GM23338 (cell line): ENCODE measurements at regions not wholly inside any gene's neighbourhood (a gene's known extent, or its start where the extent isn't known, plus 50 kb on each side); places are given as distances from the start of the nearest gene placed in this dataset.

Experiments
- ATAC-seq: fragments of 200-7000 bp; cut with Tn5 transposase; 3 replicates; pipeline ENCODE4 v1.9.1; 2020
- DNase-seq: peaks from one replicate; pipeline ENCODE4 v3.0.0-alpha.2; 2015; ENCODE audit warnings: low spot score
- H2AFZ ChIP-seq: fragments of 200-600 bp; sonication (generic); 2 replicates; pipeline ENCODE4 v1.8.0; 2016; ENCODE audit warnings: antibody characterized with exemption, mild to moderate bottlenecking, moderate library complexity
- H3F3A ChIP-seq: fragments of 200-600 bp; sonication (generic); replicated peaks from 2 replicates; pipeline ENCODE4 v1.8.0; 2017; ENCODE audit warnings: antibody characterized with exemption, mixed run types, low read depth
- H3K27ac ChIP-seq: fragments of 200-600 bp; sonication (generic); 2 replicates; pipeline ENCODE4 v1.6.1; 2016; ENCODE audit warnings: low read depth
- H3K27me3 ChIP-seq: fragments of 200-600 bp; sonication (generic); 2 replicates; pipeline ENCODE4 v1.8.0; 2016; ENCODE audit warnings: mild to moderate bottlenecking, mixed run types, moderate library complexity; ENCODE audit not compliant: insufficient read depth
- H3K36me3 ChIP-seq: fragments of 200-600 bp; sonication (generic); 2 replicates; pipeline ENCODE4 v1.8.0; 2016; ENCODE audit warnings: mild to moderate bottlenecking; ENCODE audit not compliant: insufficient read depth
- H3K4me1 ChIP-seq: fragments of 200-600 bp; sonication (generic); 2 replicates; pipeline ENCODE4 v1.8.0; 2016; ENCODE audit warnings: mild to moderate bottlenecking, moderate library complexity; ENCODE audit not compliant: insufficient read depth
- H3K4me2 ChIP-seq: fragments of 200-600 bp; sonication (generic); 2 replicates; pipeline ENCODE4 v1.7.1; 2017; ENCODE audit warnings: mixed run types
- H3K4me3 ChIP-seq: fragments of 200-600 bp; sonication (generic); 2 replicates; pipeline ENCODE4 v1.6.1; 2016; ENCODE audit warnings: mixed run types
- H3K79me2 ChIP-seq: fragments of 200-600 bp; sonication (generic); replicated peaks from 2 replicates; pipeline ENCODE4 v1.8.0; 2017; ENCODE audit warnings: mild to moderate bottlenecking; ENCODE audit not compliant: insufficient read depth
- H3K9me2 ChIP-seq: fragments of 200-600 bp; sonication (generic); 2 replicates; pipeline ENCODE4 v1.8.0; 2017; ENCODE audit not compliant: insufficient read depth
- H4K20me1 ChIP-seq: fragments of 200-600 bp; sonication (generic); replicated peaks from 2 replicates; pipeline ENCODE4 v1.8.0; 2017; ENCODE audit warnings: mild to moderate bottlenecking; ENCODE audit not compliant: insufficient read depth
- H3K27ac Mint-ChIP-seq: 2 replicates; pipeline ENCODE4 v1.8.0; 2020; ENCODE audit warnings: inconsistent platforms, mild to moderate bottlenecking, moderate library complexity, mixed read lengths
- H3K27me3 Mint-ChIP-seq: 3 replicates; pipeline ENCODE4 v1.8.0; 2022; ENCODE audit warnings: low read depth, mild to moderate bottlenecking, moderate library complexity, mixed read lengths, inconsistent platforms; ENCODE audit not compliant: insufficient read depth, poor library complexity
- H3K36me3 Mint-ChIP-seq: 3 replicates; pipeline ENCODE4 v1.8.0; 2021; ENCODE audit warnings: low read depth, mild to moderate bottlenecking, inconsistent platforms, moderate library complexity, mixed read lengths
- H3K4me1 Mint-ChIP-seq: 3 replicates; pipeline ENCODE4 v1.8.0; 2020; ENCODE audit warnings: mild to moderate bottlenecking, inconsistent platforms, mixed read lengths
- H3K4me3 Mint-ChIP-seq: 3 replicates; pipeline ENCODE4 v1.8.0; 2021; ENCODE audit warnings: moderate library complexity, mild to moderate bottlenecking, inconsistent platforms, mixed read lengths
- H3K9me3 Mint-ChIP-seq: 3 replicates; pipeline ENCODE4 v1.8.0; 2020; ENCODE audit warnings: moderate library complexity, mild to moderate bottlenecking, inconsistent platforms, mixed read lengths
- CREB1 ChIP-seq: fragments of 250-450 bp; sonication (Bioruptor Pico); IDR thresholded peaks from 2 replicates; pipeline ENCODE4 v1.5.0; 2020; ENCODE audit warnings: low read depth, mild to moderate bottlenecking, moderate library complexity
- CTCF ChIP-seq, 2 experiments: fragments of 200-600 bp in 1 of 2; sonication (generic) in 1 of 2; conservative IDR thresholded peaks; 2 replicates each; pipeline versions ENCODE4 v1.5.1 to v1.6.1; 2016 to 2017; ENCODE audit warnings: antibody characterized with exemption in 2 of 2, low read depth in 2 of 2, mild to moderate bottlenecking in 2 of 2, moderate library complexity in 1 of 2
- ETS1 ChIP-seq: IDR thresholded peaks from 2 replicates; pipeline ENCODE4 v1.6.1; 2016; ENCODE audit warnings: antibody characterized with exemption
- EZH2 ChIP-seq: fragments of 200-600 bp; sonication (generic); IDR thresholded peaks from one replicate; pipeline ENCODE4 v1.8.0; 2017; ENCODE audit warnings: antibody characterized with exemption, mild to moderate bottlenecking, low read depth; ENCODE audit not compliant: unreplicated experiment
- EZH2phosphoT487 ChIP-seq: fragments of 200-600 bp; sonication (generic); IDR thresholded peaks from one replicate; pipeline ENCODE4 v1.8.1; 2018; ENCODE audit warnings: antibody characterized with exemption; ENCODE audit not compliant: unreplicated experiment
- JUNB ChIP-seq: IDR thresholded peaks from one replicate; pipeline ENCODE4 v1.6.1; 2016; ENCODE audit warnings: antibody characterized with exemption; ENCODE audit not compliant: unreplicated experiment
- NANOG ChIP-seq: IDR thresholded peaks from 2 replicates; pipeline ENCODE4 v1.6.1; 2016; ENCODE audit warnings: antibody characterized with exemption, borderline replicate concordance
- POLR2AphosphoS5 ChIP-seq: IDR thresholded peaks from 2 replicates; pipeline ENCODE4 v1.6.1; 2016; ENCODE audit warnings: antibody characterized with exemption, low read depth
- REST ChIP-seq: IDR thresholded peaks from one replicate; pipeline ENCODE4 v1.6.1; 2018; ENCODE audit warnings: antibody characterized with exemption; ENCODE audit not compliant: unreplicated experiment
- STAT1 ChIP-seq: IDR thresholded peaks from one replicate; pipeline ENCODE4 v1.6.1; 2016; ENCODE audit warnings: antibody characterized with exemption; ENCODE audit not compliant: unreplicated experiment
- ZNF114 ChIP-seq: fragments of 250-450 bp; sonication (Bioruptor Pico); IDR thresholded peaks from 2 replicates; pipeline ENCODE4 v1.5.0; 2020; ENCODE audit warnings: mild to moderate bottlenecking, moderate library complexity
- ZNF331 ChIP-seq: fragments of 250-450 bp; sonication (Bioruptor Pico); IDR thresholded peaks from 2 replicates; pipeline ENCODE4 v1.5.0; 2020; ENCODE audit warnings: low read depth, mild to moderate bottlenecking, moderate library complexity
- ZNF462 ChIP-seq: fragments of 250-450 bp; sonication (Bioruptor Pico); IDR thresholded peaks from 2 replicates; pipeline ENCODE4 v1.5.0; 2020; ENCODE audit warnings: mild to moderate bottlenecking, moderate library complexity

GRCh38 chr18:24613896-24614640, 153.6 kb downstream of the HRH4 start:
- TF ChIP-seq ETS1, result no peak
- no peak for TF ChIP-seq ZNF114 (CRISPR knock-in tag)
- no peak for TF ChIP-seq ZNF331
- TF ChIP-seq ZNF462 (CRISPR knock-in tag), result no peak
- TF ChIP-seq NANOG, result no peak
- TF ChIP-seq CTCF (conservative IDR thresholded peaks at IDR 0.05; ENCODE audit: low read depth in 2 of 2), result no peak
- no peak for TF ChIP-seq STAT1
- TF ChIP-seq EZH2phosphoT487, result no peak
- no peak for TF ChIP-seq CREB1 (CRISPR knock-in tag)
- TF ChIP-seq EZH2, result no peak
- TF ChIP-seq REST, result no peak
- TF ChIP-seq JUNB, result no peak
- no peak for TF ChIP-seq POLR2AphosphoS5
- H3K4me1 ChIP-seq, result peaks cover 15% of the 10 kb centered on the region; the same call in 1 of the 2 replicates
- H2AFZ ChIP-seq, result peak overlapping the region; percentile 32; the same call in 1 of the 2 replicates
- H4K20me1 ChIP-seq, result no peaks in the 10 kb centered on the region
- Mint-ChIP-seq H3K36me3 (peaks cover 3% of the 10 kb centered on the region; the same call in 1 of the 3 replicates), H3K9me3 (peaks cover 5% of the 10 kb centered on the region; the same call in 1 of the 3 replicates), H3K27me3 (peaks cover 2% of the 10 kb centered on the region), H3K4me3 (no peak overlapping the region), H3K27ac (no peak overlapping the region), H3K4me1 (peaks cover 7% of the 10 kb centered on the region)
- peaks cover 4% of the 10 kb centered on the region; the same call in 1 of the 2 replicates for H3K9me2 ChIP-seq
- no peaks in the 10 kb centered on the region for H3K36me3 ChIP-seq
- H3K27me3 ChIP-seq, result no peaks in the 10 kb centered on the region
- H3K79me2 ChIP-seq, result no peaks in the 10 kb centered on the region
- H3F3A ChIP-seq, result no peaks in the 10 kb centered on the region
- ATAC-seq (no peak), DNase-seq (no peak)
- H3K27ac ChIP-seq, result no peak overlapping the region
- H3K4me2 ChIP-seq, result no peak overlapping the region
- no peak overlapping the region for H3K4me3 ChIP-seq
